ENCODE measurements at regions not wholly inside any gene's neighbourhood (a gene's known extent, or its start where the extent isn't known, plus 50 kb on each side); places are given as distances from the start of the nearest gene placed in this dataset.
A peak's percentile ranks its signal among the peaks of the same experiment; 100 is the strongest.
"Not testable (repeated sequence)": the region's sequence is repeated elsewhere in the genome, so short reads cannot be mapped to it uniquely, and the experiment has no call there.

GRCh38 chr9:138174954-138175353, 297.4 kb downstream of the CACNA1B start:
- DNase-seq (ENCODE audit: low spot score); H3K27ac Mint-ChIP-seq; H3K4me3 Mint-ChIP-seq; H3K4me1 Mint-ChIP-seq (ENCODE audit: low read depth); H3K36me3 Mint-ChIP-seq (ENCODE audit: low read depth); intact Hi-C loops (cut with micrococcal nuclease); H3K9me3 Mint-ChIP-seq; H3K27me3 Mint-ChIP-seq (ENCODE audit: insufficient read depth): not testable (repeated sequence)

- H3K27me3 Mint-ChIP-seq (ENCODE audit: insufficient read depth); H3K27ac Mint-ChIP-seq; H3K9me3 Mint-ChIP-seq; H3K36me3 Mint-ChIP-seq (ENCODE audit: low read depth); DNase-seq (ENCODE audit: low spot score); H3K4me1 Mint-ChIP-seq (ENCODE audit: low read depth); intact Hi-C loops (cut with micrococcal nuclease); H3K4me3 Mint-ChIP-seq: not testable (repeated sequence)
These were observed 297.8 kb downstream of the CACNA1B start for GRCh38 chr9:138175354-138175753.

- intact Hi-C loops (cut with micrococcal nuclease); H3K27me3 Mint-ChIP-seq (ENCODE audit: insufficient read depth); H3K4me3 Mint-ChIP-seq; H3K9me3 Mint-ChIP-seq; H3K4me1 Mint-ChIP-seq (ENCODE audit: low read depth); DNase-seq (ENCODE audit: low spot score); H3K36me3 Mint-ChIP-seq (ENCODE audit: low read depth); H3K27ac Mint-ChIP-seq: not testable (repeated sequence)
These were observed 299.5 kb downstream of the CACNA1B start for GRCh38 chr9:138177091-138177490.

GRCh38 chr9:138179003-138179402, 301.4 kb downstream of the CACNA1B start:
- H3K27me3 Mint-ChIP-seq (ENCODE audit: insufficient read depth); intact Hi-C loops (cut with micrococcal nuclease); H3K36me3 Mint-ChIP-seq (ENCODE audit: low read depth); DNase-seq (ENCODE audit: low spot score); H3K4me1 Mint-ChIP-seq (ENCODE audit: low read depth); H3K9me3 Mint-ChIP-seq; H3K4me3 Mint-ChIP-seq: not testable (repeated sequence)
- peak overlapping the region; percentile 40 for H3K27ac Mint-ChIP-seq

- H3K36me3 Mint-ChIP-seq (ENCODE audit: low read depth); H3K27me3 Mint-ChIP-seq (ENCODE audit: insufficient read depth); H3K4me3 Mint-ChIP-seq; DNase-seq (ENCODE audit: low spot score); H3K27ac Mint-ChIP-seq; H3K4me1 Mint-ChIP-seq (ENCODE audit: low read depth); H3K9me3 Mint-ChIP-seq; intact Hi-C loops (cut with micrococcal nuclease): not testable (repeated sequence)
These were observed 302.1 kb downstream of the CACNA1B start for GRCh38 chr9:138179671-138180070.

- intact Hi-C loops (cut with micrococcal nuclease); H3K27ac Mint-ChIP-seq; H3K4me1 Mint-ChIP-seq (ENCODE audit: low read depth); H3K9me3 Mint-ChIP-seq; H3K36me3 Mint-ChIP-seq (ENCODE audit: low read depth); H3K27me3 Mint-ChIP-seq (ENCODE audit: insufficient read depth); DNase-seq (ENCODE audit: low spot score); H3K4me3 Mint-ChIP-seq: not testable (repeated sequence)
These were observed 304.4 kb downstream of the CACNA1B start for GRCh38 chr9:138181963-138182362.

GRCh38 chr9:138197156-138197555, 319.6 kb downstream of the CACNA1B start:
- H3K4me3 Mint-ChIP-seq; intact Hi-C loops (cut with micrococcal nuclease); DNase-seq (ENCODE audit: low spot score); H3K4me1 Mint-ChIP-seq (ENCODE audit: low read depth); H3K9me3 Mint-ChIP-seq; H3K27ac Mint-ChIP-seq; H3K27me3 Mint-ChIP-seq (ENCODE audit: insufficient read depth); H3K36me3 Mint-ChIP-seq (ENCODE audit: low read depth): not testable (repeated sequence)

- not testable (repeated sequence) for H3K27me3 Mint-ChIP-seq (ENCODE audit: insufficient read depth); H3K36me3 Mint-ChIP-seq (ENCODE audit: low read depth)
These were observed 321.4 kb downstream of the CACNA1B start for GRCh38 chr9:138198963-138199362.

GRCh38 chr9:138199917-138200316, 322.3 kb downstream of the CACNA1B start:
- H3K9me3 Mint-ChIP-seq; DNase-seq (ENCODE audit: low spot score); H3K27ac Mint-ChIP-seq; H3K36me3 Mint-ChIP-seq (ENCODE audit: low read depth); H3K4me3 Mint-ChIP-seq; intact Hi-C loops (cut with micrococcal nuclease); H3K27me3 Mint-ChIP-seq (ENCODE audit: insufficient read depth); H3K4me1 Mint-ChIP-seq (ENCODE audit: low read depth): not testable (repeated sequence)

More at GRCh38 chr9:138198963-138199362, 321.4 kb downstream of the CACNA1B start:
- H3K4me1 Mint-ChIP-seq (ENCODE audit: low read depth); intact Hi-C loops (cut with micrococcal nuclease); DNase-seq (ENCODE audit: low spot score); H3K9me3 Mint-ChIP-seq; H3K27ac Mint-ChIP-seq; H3K4me3 Mint-ChIP-seq: not testable (repeated sequence)

GRCh38 chr9:138200481-138201142, 323.0 kb downstream of the CACNA1B start:
- H3K27ac Mint-ChIP-seq; H3K9me3 Mint-ChIP-seq; H3K27me3 Mint-ChIP-seq (ENCODE audit: insufficient read depth); H3K36me3 Mint-ChIP-seq (ENCODE audit: low read depth); H3K4me1 Mint-ChIP-seq (ENCODE audit: low read depth); H3K4me3 Mint-ChIP-seq; DNase-seq (ENCODE audit: low spot score); intact Hi-C loops (cut with micrococcal nuclease): not testable (repeated sequence)

- not testable (repeated sequence) for H3K9me3 Mint-ChIP-seq
These were observed 323.7 kb downstream of the CACNA1B start for GRCh38 chr9:138201167-138201889.

GRCh38 chr9:138202043-138202442, 324.5 kb downstream of the CACNA1B start:
- H3K9me3 Mint-ChIP-seq; H3K4me1 Mint-ChIP-seq (ENCODE audit: low read depth); H3K36me3 Mint-ChIP-seq (ENCODE audit: low read depth); intact Hi-C loops (cut with micrococcal nuclease); H3K27ac Mint-ChIP-seq; H3K27me3 Mint-ChIP-seq (ENCODE audit: insufficient read depth); DNase-seq (ENCODE audit: low spot score); H3K4me3 Mint-ChIP-seq: not testable (repeated sequence)

More at GRCh38 chr9:138201167-138201889, 323.7 kb downstream of the CACNA1B start:
- H3K27ac Mint-ChIP-seq; DNase-seq (ENCODE audit: low spot score); H3K27me3 Mint-ChIP-seq (ENCODE audit: insufficient read depth); H3K4me3 Mint-ChIP-seq; H3K4me1 Mint-ChIP-seq (ENCODE audit: low read depth); intact Hi-C loops (cut with micrococcal nuclease); H3K36me3 Mint-ChIP-seq (ENCODE audit: low read depth): not testable (repeated sequence)

GRCh38 chr9:138203304-138203703, 325.7 kb downstream of the CACNA1B start:
- DNase-seq (ENCODE audit: low spot score); H3K36me3 Mint-ChIP-seq (ENCODE audit: low read depth); H3K9me3 Mint-ChIP-seq; H3K27ac Mint-ChIP-seq; H3K4me1 Mint-ChIP-seq (ENCODE audit: low read depth); H3K27me3 Mint-ChIP-seq (ENCODE audit: insufficient read depth); intact Hi-C loops (cut with micrococcal nuclease); H3K4me3 Mint-ChIP-seq: not testable (repeated sequence)

Data from activated T-helper 1 cell treated with anti-CD3 and anti-CD28 coated beads, Interleukin-12 subunit alpha, Interleukin-12 subunit beta, Interleukin-2, Interleukin-4 antibody, amounts not matched to agents 30 ng/mL and 10 ng/mL and 1 ng/mL, durations not matched to agents 14 hours and 24 hours and 36 hours (primary cell).